ENCODE measurements at regions not wholly inside any gene's neighbourhood (a gene's known extent, or its start where the extent isn't known, plus 50 kb on each side); places are given as distances from the start of the nearest gene placed in this dataset.
"Not testable (repeated sequence)": the region's sequence is repeated elsewhere in the genome, so short reads cannot be mapped to it uniquely, and the experiment has no call there.

DNA sequence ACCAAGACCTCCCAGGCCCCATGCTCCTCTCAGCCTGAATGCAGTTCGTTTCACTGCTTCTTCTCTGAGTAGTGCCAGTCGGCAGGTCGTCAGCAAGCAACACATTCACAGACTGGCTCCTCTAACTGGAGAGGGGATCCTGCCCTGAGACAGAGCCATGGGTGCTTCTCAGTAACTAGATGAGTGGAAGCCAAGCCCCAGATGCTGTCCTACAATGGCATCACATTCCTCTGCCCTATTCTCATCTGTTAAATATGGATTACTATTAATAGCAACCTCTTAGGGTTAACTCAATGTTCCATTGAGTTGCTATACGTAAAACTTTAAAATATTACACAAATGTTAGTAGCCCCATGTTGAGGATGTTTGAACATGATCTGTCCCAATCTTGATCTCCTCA lies 84.2 kb upstream of the S1PR1 start:
- DNase-seq (ENCODE audit: low read depth): no peak

DNA sequence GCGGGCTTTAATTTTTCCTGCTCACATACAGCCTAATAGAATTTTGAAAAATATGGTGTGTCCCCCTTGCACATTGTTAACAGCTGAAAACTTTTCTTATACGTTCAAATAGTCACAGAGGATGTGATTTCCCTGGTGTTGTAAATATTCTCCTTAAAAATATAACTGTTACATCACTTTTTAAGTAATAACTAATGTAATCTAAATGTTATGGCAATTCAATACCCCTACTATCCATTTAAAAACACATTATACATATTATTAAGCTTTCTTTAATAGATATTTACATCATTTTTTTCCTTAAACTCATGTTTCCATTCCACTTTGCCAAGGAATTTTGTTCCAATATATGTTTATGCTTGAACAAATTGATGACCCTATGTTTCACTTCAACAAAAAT lies 85.5 kb upstream of the S1PR1 start:
- no peak for DNase-seq (ENCODE audit: low read depth)

DNA sequence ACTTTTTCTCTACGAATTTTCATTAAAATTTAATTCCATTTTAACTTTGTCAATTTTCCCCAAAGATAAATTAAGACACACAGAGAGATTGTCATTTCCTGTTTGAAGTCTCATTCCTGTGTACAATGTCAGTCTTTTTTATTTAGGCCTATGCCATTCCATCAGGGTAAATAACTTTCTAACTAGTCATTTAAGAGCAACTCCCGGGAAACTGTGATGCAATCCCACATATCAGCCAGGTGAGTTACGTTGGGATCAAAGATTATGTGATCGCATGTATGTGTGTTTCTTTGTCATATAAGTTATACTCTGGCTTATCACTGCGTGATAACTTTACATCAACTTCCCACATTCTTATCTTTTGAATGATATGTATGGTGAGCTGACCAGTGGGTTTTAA lies 86.1 kb upstream of the S1PR1 start:
- DNase-seq (ENCODE audit: low read depth): no peak

DNA sequence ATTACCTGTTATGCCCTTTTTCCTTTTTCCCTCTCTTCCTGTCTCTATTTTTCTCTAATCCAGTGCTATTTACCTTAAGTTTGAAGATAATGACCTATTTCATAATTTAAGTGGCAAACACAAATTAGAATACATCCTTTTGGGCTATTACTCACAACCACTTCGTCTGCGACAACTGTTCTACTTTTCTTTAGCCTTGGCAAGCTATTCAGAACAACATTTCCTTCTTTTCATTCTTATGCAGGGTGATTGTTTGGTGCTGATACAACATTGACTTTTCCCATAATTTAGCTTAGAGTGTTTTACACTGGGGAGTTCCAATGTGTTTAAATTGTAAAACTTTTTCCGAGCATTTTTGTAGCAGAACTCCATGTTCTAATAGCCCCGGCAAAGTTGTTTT lies 86.6 kb upstream of the S1PR1 start:
- DNase-seq (ENCODE audit: low read depth): no peak

DNA sequence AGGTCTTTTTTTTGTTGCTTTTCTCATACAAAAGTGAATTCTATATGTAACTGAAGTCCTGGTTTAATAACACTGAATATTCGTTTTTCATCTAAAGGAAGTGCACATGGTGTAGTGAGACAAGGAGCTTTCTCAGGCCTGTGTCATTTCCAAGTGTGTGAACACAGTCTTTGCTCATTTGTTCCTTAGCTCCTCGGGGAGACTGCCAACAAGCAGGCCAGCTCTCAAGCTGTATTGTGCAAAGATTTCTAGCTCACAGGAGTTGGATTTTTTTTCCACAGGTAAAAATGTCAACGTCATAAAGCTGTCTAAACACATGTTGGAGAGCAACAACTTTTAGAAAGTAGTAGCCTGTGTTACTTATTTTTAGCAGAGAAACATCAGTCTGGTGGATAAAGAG lies 87.8 kb upstream of the S1PR1 start:
- DNase-seq (ENCODE audit: low read depth): no peak

DNA sequence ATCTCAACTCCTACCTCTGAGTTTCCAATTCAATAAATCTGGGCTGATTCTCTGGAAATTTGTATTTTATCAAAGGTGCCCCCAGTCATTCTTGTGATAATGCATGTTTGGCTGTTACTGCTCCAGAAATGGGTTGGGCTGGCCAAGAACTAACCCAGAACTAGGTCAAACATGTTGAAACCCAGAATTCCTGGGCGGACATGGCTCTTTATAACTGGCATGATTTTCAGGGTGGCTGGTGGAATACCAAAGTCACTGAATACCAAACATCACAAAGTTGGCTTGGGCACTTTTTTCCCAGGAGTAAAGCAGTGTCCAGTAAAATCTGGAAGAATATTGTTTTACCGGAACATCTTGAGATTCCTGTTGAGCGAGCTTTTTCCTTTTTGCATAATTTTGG lies 89.4 kb upstream of the S1PR1 start:
- DNase-seq (ENCODE audit: low read depth): no peak

DNA sequence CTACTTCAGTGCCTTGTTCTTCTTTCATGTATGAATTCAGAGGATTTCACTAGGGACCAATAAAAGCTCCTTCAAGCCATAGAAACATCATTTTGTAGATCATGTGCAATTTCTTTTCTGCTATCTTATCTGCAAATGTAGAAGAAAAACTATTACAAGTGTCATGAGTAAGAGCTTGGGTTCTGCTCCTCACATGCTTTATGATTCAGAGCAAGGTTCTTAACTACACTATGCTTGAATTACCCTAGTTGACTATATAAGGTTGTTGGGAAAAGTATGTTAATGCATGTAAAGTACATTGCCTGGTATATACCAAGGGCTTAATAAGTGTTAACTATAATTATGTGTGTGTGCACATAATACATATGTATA lies 91.4 kb upstream of the S1PR1 start:
- DNase-seq (ENCODE audit: low read depth): no peak

DNA sequence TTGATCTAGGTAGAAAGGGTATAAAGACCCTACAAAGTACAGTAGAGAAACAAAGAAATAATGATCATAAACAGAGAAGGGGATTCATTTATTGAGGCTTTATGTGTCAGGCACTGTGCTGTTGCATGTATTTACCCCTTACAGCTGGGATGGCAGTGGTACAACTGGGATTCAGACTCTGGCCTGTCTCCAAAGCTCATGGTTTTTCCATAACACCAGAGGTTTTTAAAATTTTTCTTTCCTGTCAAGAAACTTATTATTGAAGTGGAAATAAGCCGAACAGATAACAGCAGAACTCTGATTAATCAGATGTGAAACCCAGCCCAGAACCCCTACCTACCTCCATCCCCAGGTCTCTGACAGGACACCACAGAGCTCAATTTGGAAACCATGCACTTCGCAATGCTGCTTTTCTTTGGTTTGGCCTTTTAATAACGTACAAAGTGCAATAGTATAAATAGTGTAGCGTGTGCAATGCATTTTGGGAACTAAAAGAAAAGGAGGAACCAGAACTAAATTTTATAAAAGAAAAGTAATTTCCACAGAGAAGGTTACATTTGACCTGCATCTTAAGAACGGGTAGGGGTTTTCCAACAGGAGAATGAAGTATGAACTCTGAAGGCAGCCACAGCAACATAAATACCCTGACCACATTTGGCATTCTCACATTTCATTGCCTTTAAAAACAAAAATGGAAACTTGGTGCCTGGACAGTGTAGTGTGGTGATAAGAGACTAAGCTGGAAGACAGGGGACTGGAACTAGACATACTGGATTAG lies 92.0 kb upstream of the S1PR1 start:
- DNase-seq (ENCODE audit: low read depth): no peak

DNA sequence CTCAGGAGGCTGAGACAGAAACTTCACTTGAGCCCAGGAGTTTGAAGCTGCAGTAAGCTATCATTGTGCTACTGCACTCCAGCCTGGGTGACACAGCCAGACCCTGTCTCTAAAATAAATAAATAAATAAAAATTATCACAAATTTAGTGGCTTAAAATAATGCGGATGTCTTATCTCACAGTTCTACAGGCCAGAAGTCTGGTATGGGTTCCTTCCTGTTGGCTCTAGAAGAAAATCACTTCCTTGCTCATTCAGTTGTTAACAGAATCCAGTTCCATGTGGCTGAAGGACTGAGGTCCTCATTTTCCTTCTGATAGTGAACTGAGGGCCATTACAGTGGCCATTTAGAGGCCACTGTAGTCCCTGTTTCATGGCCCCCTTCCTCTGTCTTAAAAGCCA lies 94.6 kb upstream of the S1PR1 start:
- no peak for DNase-seq (ENCODE audit: low read depth)

DNA sequence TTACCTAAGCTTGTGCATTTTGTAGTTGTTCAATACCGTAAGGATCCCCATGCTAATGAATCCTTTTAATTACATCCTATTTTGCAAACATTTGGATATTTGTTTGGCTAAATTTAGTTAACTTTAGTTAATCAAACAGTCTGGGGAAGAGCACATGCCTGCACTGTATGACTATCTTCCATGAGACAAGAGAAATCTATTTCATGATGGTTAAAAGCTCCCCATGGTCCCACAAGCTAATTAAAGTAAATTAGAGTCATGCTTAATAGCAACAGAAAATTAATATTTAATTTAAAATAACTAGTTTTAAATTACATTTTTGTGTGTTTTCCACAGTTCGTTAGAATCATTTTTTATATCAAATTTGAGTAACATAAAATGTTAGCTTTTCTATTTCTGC lies 95.4 kb upstream of the S1PR1 start:
- no peak for DNase-seq (ENCODE audit: low read depth)

DNA sequence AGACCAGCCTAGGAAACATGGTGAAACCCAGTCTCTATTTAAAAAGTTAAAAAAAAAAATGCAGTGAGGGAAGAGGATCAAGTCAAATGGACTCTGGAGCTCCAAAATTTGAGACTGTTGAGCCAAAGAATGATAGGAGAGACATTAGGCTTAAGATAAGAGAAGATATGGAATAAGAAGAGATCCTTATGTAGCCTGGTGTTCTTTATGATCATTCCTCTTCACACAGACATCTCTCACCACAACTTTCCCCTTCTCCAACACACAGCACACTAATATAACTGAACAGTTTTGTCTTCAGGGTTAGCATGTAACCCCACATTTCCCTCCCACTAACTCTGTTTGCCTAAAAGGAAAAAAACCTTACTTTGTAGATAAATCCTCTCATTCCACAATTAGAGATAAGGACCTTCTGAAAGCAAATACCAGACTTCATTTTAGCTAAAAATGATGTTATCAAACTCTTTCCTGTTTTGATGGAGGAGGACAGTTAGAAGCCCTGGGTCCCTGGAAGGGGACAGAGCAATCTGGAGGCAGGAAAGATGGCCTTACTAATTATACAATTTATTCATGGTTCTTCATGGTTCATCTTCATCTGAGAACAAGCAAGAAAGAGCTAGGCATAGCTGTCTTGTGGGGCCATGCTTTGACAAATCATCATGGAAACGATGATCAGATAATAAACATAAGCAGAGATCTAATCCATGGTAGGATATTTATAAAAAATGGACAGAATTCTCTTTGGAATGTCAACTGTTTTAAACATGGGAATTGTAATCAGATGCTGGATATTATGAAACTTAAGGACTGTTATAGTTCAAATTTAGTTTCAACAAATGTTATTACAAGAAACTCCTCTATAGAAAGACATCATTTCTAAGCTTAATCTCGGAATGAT lies 96.7 kb upstream of the S1PR1 start:
- no peak for DNase-seq (ENCODE audit: low read depth)

DNA sequence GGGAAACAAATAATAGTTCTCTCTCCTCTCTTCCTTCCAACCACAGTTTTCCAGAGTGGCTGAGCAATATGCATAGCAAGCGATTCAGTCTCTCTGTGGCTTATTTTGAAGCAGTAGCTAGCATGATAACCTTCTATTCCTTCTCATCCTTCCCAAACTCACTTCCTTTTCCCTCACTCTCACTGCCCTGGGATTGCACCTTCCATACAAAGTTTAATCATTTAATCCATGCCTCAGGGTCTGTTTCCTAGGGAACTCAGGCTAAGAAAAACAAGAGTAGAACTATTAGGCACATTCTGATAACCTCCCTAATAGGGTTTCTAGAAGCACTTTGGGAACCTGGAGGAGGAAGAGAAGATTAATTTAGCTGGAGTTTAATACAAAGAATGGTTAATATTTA lies 97.7 kb upstream of the S1PR1 start:
- no peak for DNase-seq (ENCODE audit: low read depth)

DNA sequence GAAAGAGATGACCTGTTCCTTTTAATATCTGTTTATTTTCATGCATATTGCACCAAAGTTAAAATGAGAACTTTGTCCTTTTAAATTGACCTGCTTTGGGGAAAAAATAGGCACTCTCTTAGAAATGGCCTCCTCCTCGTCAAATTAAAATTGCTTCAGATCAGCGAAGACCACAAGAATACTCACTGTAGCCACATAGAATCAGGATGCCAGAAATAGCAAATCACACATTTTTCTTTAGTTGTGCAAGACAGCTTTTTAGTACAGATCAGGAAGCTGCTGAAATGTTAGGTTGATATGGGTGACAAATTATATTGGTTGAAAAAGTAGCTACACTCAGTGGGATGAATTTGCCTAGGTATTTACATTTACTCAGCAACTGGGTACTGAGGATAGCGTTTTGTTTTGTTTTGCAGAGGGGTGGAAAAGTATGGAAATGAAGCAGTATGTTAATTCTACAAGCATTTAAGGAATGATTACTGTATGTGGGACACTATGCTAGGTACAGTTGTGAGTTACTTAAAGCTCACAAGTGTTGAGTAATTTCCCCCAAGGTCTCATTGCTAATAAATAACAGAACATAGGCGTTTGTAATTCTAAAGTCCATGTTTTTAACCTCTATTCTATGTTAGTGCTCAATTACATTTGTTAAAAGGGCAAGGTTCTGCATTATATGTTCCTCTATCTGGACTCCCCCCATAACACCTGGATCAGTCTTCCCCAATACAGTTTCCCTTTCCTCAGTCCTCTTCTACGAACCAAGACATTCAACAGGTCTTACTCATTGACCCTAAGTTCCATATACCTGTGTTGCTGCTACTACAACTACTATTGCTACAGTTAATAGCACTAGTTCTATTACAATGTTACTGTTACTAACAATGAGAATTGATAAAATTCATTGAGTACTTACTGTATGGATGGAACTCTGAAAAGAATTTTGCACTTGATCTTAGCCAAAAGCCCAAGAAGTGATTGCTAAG lies 99.4 kb upstream of the S1PR1 start:
- no peak for DNase-seq (ENCODE audit: low read depth)

DNA sequence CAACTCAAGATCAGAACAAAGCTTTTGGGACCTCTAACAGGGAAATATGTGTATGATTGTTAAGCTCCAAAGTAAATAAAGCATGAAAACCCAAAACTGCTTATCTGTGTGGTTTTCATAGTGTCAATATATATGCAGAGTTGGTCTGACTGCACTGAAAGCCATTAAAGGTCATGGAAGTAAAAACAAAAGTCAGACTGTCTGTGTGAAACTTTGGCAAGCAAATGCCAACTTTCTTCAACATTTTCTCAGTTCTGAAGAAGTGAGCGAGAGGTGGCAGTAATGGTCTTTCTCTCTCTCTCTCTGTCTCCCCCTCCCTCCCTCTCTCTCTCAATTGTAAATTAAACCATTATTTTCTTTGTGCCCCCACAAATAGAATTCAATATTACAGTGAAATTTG lies 100.1 kb upstream of the S1PR1 start:
- no peak for DNase-seq (ENCODE audit: low read depth)

DNA sequence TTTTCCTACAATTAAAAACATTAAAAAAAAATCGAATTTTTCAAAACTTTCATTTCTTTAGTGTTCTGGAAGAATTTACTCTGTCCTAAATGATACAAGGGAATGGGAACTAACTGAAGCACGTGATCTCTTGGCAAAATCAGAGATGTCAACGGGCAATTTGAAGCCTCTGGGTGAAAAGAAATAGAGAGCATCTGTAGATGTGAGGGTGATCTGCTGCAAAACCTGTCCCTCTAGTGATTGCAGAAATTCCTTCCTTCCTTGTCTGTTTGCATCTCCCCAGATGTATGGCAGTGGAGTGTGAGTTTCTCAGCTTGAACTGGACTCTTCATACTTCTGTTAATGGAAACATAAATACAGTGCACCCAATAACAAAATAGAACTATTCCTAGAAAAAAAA lies 100.5 kb upstream of the S1PR1 start:
- no peak for DNase-seq (ENCODE audit: low read depth)

DNA sequence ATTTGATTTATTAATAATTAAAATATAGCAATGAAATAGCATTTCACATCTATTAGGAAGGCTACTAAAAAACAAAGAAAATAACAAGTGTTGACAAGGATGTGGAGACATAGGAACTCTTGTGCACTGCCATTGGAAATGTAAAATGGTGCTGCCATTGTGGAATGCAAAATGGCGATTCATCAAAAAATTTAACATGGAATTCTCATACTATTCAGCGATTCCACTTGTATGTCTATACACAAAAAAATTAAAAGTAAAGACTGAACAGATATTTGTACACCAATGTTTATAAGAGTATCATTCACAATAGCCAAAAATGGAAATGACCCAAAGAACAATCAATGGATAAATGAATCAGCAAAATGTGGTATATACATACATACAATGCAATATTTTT lies 101.3 kb upstream of the S1PR1 start:
- no peak for DNase-seq (ENCODE audit: low read depth)

DNA sequence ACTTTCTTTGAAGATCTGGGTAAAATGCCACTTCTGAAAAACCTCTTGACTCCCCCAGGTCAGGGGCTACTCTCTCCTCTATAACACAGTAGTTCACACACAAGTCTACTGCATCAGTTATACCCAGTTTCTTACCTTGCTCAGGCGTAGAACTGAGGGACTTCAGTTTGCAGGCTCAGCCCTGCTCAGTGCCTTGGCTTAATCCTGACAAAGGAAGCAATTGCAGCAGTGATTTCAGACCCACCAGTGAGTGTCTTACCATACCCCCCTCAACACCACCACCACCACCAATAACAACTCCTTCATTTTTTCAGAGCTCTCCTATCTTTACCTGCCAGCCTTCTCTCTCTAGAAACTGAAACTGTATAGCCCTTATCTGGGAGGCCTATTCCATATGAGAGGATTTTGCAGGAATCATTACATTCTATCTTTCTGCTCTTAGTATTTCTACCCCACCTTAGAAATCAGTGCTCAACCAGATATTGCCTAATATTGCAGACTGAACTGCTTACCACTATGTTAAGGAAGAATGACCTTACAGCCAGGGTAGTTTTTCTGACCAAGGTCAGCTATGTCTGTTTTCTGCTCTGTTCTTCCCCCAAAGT lies 105.5 kb upstream of the S1PR1 start:
- DNase-seq (ENCODE audit: low read depth): no peak

DNA sequence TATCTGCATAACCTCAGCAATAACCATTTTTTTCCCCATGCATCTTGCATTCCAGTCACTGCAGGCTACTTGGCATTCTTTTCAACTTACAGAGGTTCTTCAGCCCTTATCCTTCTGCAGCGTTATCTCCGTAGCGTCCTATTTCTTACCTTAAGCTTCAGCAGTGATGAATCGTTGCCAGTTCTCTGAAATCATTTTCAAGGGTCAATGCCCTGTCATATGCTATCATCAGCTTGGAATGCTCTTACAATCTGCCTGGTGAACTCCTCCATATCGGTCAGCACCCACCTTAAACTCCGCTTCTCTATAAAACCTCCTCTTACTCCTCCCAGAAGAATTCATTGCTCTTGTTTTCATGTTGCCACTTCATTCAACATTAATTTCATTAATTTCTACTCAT lies 105.1 kb upstream of the DPH5 start:
- no peak for DNase-seq (ENCODE audit: low read depth)

DNA sequence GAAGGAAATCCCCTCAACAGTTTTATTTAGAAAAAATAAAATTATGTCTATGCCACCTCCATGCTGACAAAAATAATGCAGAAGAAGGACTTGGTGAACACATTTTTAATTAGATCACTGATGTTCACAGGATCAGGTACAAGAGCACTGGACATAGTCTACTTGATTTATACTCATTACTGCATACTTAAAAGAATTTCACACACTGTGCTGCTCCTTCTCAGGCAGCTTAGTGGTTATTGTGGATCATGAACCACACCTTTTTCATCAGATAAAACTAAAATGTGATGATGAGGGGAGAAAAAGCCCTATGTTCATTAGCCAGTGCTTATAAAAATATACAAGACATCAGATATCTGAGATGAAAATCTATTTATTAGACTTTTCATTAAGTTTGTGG lies 103.3 kb upstream of the DPH5 start:
- DNase-seq (ENCODE audit: low read depth): no peak

DNA sequence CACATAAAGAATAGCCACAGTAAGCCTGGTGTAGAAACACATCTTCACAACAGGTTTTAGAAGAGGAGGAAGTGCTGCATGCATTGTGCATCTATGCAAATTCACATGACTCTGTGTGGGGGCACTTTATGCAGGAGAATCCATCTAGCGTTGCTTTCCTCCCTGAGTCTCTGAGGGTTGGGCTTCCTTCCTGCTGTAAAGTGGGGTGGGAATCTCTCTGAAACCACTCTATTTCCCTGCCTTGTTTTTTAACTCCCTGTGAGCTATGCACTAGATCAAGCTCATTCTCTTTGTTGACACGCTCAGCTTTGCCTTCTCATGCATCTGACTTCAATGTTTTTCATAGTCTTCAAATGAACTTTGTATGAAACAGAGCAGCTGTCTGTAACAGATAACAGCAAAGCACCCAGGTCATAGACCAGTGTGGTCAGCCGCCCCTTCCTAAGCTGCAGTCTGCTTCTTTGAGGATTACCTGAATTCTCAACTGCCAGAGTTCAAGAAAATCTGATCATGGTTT lies 102.7 kb upstream of the DPH5 start:
- DNase-seq (ENCODE audit: low read depth): no peak

DNA sequence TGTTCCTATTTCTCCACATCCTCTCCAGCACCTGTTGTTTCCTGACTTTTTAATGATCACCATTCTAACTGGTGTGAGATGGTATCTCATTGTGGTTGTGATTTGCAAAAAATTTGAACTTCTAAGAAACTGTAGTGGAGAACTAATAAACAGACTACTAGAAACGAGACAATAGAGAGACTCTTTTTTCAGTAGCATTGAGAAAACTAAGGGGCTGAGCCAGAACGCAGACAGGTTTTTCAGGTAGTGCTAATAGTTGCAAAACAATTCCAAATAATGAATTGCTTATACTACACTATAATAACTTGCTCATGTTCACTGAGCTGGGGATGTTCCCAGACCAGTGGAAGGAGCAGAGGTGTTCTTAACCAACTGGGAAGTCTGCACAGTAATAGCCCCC lies 98.8 kb upstream of the DPH5 start:
- DNase-seq (ENCODE audit: low read depth): no peak

DNA sequence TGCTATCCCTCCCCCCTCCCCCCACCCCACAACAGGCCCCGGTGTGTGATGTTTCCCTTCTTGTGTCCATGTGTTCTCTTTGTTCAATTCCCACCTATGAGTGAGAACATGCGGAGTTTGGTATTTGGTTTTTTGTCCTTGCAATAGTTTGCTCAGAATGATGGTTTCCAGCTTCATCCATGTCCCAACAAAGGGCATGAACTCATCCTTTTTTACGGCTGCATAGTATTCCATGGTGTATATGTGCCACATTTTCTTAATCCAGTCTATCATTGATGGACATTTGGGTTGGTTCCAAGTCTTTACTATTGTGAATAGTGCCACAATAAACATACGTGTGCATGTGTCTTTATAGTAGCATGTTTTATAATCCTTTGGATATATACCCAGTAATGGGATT lies 98.3 kb upstream of the DPH5 start:
- not testable (repeated sequence) for DNase-seq (ENCODE audit: low read depth)

All from stimulated activated CD4-positive, alpha-beta T cell treated with anti-CD3 and anti-CD28 coated beads, Interleukin-2, amount 100 ng/mL, for 4 hours (primary cell).